HL-60 (cell line): ENCODE measurements at regions not wholly inside any gene's neighbourhood (a gene's known extent, or its start where the extent isn't known, plus 50 kb on each side); places are given as distances from the start of the nearest gene placed in this dataset.

Experiments used
- DNase-seq, 2 experiments: peaks; one replicate each; pipeline ENCODE4 v3.0.0-alpha.2; 2010 to 2020; ENCODE audit warnings: low read depth in 1 of 2, low spot score in 1 of 2
- H3K27ac ChIP-seq: fragments of 250-450 bp; sonication (Bioruptor Pico); replicated peaks from 2 replicates; pipeline ENCODE4 v1.5.1; 2020; ENCODE audit warnings: mild to moderate bottlenecking, moderate library complexity
- H3K27me3 ChIP-seq: fragments of 250-450 bp; sonication (Bioruptor Pico); 2 replicates; pipeline ENCODE4 v1.5.1; 2021; ENCODE audit warnings: mild to moderate bottlenecking, moderate library complexity; ENCODE audit not compliant: insufficient read depth, poor library complexity, severe bottlenecking
- H3K4me3 ChIP-seq: replicated peaks from 2 replicates; pipeline ENCODE4 v1.5.1; 2011; ENCODE audit warnings: mild to moderate bottlenecking, control low read depth, low read length; ENCODE audit not compliant: insufficient read depth
- GABPA ChIP-seq: IDR thresholded peaks from 2 replicates; pipeline ENCODE4 v1.6.1; 2012; ENCODE audit warnings: low read depth
- POLR2AphosphoS5 ChIP-seq: IDR thresholded peaks from 2 replicates; pipeline ENCODE4 v1.6.1; 2012; ENCODE audit warnings: low read depth
- SPI1 ChIP-seq: IDR thresholded peaks from 2 replicates; pipeline ENCODE4 v1.6.1; 2012; ENCODE audit warnings: low read depth, mild to moderate bottlenecking, borderline replicate concordance
- TF ChIP-seq, protein P1 (sequence below): IDR thresholded peaks from one replicate; pipeline ENCODE4 v1.5.1; 2011; ENCODE audit warnings: low read length, control low read depth, inconsistent platforms; ENCODE audit not compliant: insufficient read depth
- TF ChIP-seq, protein P2 (sequence below): IDR thresholded peaks from 2 replicates; pipeline ENCODE4 v1.6.1; 2012; ENCODE audit warnings: low read depth; ENCODE audit not compliant: insufficient replicate concordance

DNA sequence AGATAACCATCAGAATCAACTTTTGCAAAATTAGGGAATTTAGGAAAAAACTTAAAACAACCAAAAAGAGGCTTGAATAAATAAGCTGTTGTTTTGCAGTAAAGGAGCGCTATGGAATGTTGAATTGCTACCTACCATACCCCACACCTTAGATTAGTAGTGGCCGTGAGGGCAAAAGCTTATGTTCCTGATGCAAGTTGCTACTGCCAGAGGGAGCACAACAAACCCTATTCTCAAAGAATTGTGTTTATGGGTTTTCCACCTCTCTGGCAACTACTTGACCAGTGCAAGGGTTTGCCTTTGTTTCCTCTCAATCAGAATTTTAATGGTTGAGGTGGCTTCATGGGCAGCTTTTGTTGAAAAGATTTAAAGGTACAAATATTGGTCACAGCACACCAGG, 268.1 kb downstream of the LAS1L start:
- no peak for DNase-seq
- TF ChIP-seq, protein P1, sequence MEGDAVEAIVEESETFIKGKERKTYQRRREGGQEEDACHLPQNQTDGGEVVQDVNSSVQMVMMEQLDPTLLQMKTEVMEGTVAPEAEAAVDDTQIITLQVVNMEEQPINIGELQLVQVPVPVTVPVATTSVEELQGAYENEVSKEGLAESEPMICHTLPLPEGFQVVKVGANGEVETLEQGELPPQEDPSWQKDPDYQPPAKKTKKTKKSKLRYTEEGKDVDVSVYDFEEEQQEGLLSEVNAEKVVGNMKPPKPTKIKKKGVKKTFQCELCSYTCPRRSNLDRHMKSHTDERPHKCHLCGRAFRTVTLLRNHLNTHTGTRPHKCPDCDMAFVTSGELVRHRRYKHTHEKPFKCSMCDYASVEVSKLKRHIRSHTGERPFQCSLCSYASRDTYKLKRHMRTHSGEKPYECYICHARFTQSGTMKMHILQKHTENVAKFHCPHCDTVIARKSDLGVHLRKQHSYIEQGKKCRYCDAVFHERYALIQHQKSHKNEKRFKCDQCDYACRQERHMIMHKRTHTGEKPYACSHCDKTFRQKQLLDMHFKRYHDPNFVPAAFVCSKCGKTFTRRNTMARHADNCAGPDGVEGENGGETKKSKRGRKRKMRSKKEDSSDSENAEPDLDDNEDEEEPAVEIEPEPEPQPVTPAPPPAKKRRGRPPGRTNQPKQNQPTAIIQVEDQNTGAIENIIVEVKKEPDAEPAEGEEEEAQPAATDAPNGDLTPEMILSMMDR: no peak
- TF ChIP-seq, protein P2, sequence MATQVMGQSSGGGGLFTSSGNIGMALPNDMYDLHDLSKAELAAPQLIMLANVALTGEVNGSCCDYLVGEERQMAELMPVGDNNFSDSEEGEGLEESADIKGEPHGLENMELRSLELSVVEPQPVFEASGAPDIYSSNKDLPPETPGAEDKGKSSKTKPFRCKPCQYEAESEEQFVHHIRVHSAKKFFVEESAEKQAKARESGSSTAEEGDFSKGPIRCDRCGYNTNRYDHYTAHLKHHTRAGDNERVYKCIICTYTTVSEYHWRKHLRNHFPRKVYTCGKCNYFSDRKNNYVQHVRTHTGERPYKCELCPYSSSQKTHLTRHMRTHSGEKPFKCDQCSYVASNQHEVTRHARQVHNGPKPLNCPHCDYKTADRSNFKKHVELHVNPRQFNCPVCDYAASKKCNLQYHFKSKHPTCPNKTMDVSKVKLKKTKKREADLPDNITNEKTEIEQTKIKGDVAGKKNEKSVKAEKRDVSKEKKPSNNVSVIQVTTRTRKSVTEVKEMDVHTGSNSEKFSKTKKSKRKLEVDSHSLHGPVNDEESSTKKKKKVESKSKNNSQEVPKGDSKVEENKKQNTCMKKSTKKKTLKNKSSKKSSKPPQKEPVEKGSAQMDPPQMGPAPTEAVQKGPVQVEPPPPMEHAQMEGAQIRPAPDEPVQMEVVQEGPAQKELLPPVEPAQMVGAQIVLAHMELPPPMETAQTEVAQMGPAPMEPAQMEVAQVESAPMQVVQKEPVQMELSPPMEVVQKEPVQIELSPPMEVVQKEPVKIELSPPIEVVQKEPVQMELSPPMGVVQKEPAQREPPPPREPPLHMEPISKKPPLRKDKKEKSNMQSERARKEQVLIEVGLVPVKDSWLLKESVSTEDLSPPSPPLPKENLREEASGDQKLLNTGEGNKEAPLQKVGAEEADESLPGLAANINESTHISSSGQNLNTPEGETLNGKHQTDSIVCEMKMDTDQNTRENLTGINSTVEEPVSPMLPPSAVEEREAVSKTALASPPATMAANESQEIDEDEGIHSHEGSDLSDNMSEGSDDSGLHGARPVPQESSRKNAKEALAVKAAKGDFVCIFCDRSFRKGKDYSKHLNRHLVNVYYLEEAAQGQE: no peak
- TF ChIP-seq GABPA (no peak), POLR2AphosphoS5 (no peak)
- Histone ChIP-seq H3K4me3 (no peak overlapping the region), H3K27me3 (no peaks in the 10 kb centered on the region), H3K27ac (no peak overlapping the region)

DNA sequence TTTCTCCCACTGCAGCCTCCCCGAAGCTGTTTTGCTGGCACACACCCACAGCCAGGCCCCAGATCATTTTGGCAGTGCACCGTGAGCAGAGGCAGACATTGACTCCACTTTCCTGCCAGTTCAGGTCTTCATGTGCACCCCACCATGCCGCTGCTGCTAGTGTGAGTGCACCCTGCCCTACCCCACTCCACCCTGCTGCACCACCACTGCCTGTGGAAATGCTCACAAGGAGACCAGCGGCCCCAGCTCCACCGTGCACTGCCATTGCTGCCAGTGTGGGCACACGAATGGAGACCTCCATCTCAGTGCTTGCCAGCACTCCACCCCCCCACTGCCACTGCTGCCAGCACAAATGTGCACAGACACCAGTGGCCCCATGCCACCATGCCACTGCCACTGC, 277.6 kb upstream of the ZC4H2 start:
- Histone ChIP-seq H3K27me3 (no peaks in the 10 kb centered on the region), H3K27ac (no peak overlapping the region), H3K4me3 (no peak overlapping the region)
- no peak for TF ChIP-seq GABPA
- TF ChIP-seq SPI1: no peak
- TF ChIP-seq, protein P1: no peak
- TF ChIP-seq, protein P2: no peak
- no peak for TF ChIP-seq POLR2AphosphoS5
- no peak for DNase-seq

DNA sequence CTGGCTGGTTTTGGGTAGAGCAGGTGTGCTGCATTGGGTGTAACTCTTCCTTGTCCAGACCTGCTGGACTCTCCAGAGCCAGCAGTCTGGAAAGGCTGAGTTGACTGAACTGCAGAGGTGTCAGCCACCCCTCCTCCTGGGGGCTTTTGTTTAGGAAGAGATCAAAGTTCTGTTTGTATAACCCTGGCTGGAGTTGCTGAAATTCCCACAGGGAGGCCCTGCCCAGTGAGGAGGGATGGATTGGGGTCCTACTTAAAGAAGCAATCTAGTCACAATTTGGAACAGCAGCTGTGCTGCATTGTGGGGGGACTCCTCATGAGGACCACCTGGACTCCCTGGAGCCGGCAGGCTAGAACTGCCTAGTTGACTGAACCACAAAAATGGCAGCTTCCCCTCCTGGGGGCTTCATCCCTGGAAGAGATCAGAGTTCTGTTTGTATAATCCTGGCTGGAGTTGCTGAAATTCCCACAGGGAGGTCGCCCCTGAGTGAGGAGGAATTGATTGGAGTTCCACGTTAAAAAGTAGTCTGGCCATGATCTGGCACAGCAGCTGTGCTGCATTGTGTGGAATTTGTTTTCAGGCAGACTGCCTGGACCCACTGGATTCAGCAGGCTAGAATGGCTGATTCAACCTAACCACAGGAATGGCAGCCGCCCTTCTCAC, 264.9 kb upstream of the ZC4H2 start:
- DNase-seq: no peak
- no peaks in the 10 kb centered on the region for H3K27me3 ChIP-seq
- H3K27ac ChIP-seq: no peak overlapping the region
- no peak overlapping the region for H3K4me3 ChIP-seq
- no peak for TF ChIP-seq POLR2AphosphoS5
- no peak for TF ChIP-seq SPI1
- TF ChIP-seq, protein P1: no peak
- TF ChIP-seq, protein P2: no peak
- TF ChIP-seq GABPA: no peak
